ENCODE measurements at regions not wholly inside any gene's neighbourhood (a gene's known extent, or its start where the extent isn't known, plus 50 kb on each side); places are given as distances from the start of the nearest gene placed in this dataset.

- TF ChIP-seq YY1 (tag by site-specific recombination; IDR thresholded peaks at IDR 0.05) (no peak), ZNF16 (tag by site-specific recombination; IDR thresholded peaks at IDR 0.05; ENCODE audit: low read depth) (no peak), ZIC2 (tag by site-specific recombination; IDR thresholded peaks at IDR 0.05) (no peak), SETDB1 (IDR thresholded peaks at IDR 0.05; ENCODE audit: insufficient read length, low read length) (no peak), ZNF596 (tag by site-specific recombination; IDR thresholded peaks at IDR 0.05) (no peak)
Observed at GRCh38 chr15:92243227-92243626, 150.5 kb upstream of the ST8SIA2 start (continued).

DNA sequence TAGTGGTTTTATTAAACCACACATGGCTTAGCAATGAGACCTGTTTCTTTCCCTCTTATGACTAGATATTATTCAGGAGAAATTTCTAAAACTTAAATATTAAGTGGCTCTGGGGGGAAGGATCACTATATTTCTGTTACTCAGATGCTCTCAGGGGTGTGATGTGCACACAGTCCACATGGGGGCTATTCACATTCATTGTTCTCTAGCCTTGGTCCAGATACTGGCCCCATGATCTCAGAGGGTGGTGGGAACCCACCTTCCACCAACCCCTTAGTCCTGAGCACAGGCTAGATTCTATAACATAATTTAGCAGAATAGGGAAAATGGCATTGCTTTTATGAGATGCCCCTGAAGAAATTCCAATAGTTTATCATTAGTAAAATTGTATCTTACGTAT is 149.0 kb upstream of the ST8SIA2 start:
- H3K9me3 ChIP-seq (ENCODE audit: control insufficient read depth, insufficient read depth, low read depth, low read length), result no peaks in the 10 kb centered on the region
- TF ChIP-seq ZNF223 (tag by site-specific recombination; IDR thresholded peaks at IDR 0.05) (no peak), ZNF548 (tag by site-specific recombination; IDR thresholded peaks at IDR 0.05) (no peak), ZNF513 (tag by site-specific recombination; IDR thresholded peaks at IDR 0.05) (no peak), ZNF510 (tag by site-specific recombination; IDR thresholded peaks at IDR 0.05; ENCODE audit: insufficient replicate concordance) (no peak), ZNF488 (tag by site-specific recombination; IDR thresholded peaks at IDR 0.05) (no peak), ZNF670 (tag by site-specific recombination; IDR thresholded peaks at IDR 0.05; ENCODE audit: low read depth) (no peak), ZSCAN18 (tag by site-specific recombination; IDR thresholded peaks at IDR 0.05) (no peak), ZNF501 (tag by site-specific recombination; IDR thresholded peaks at IDR 0.05) (no peak), ZNF10 (tag by site-specific recombination; IDR thresholded peaks at IDR 0.05) (no peak), ZNF132 (tag by site-specific recombination; IDR thresholded peaks at IDR 0.05; ENCODE audit: borderline replicate concordance) (no peak), ZNF354C (tag by site-specific recombination; IDR thresholded peaks at IDR 0.05; ENCODE audit: borderline replicate concordance, low read depth) (no peak), GLI4 (tag by site-specific recombination; IDR thresholded peaks at IDR 0.05) (no peak), BCL11A (tag by site-specific recombination; IDR thresholded peaks at IDR 0.05; ENCODE audit: low read depth) (no peak), KLF7 (tag by site-specific recombination; IDR thresholded peaks at IDR 0.05; ENCODE audit: borderline replicate concordance) (no peak), TRIM28 (IDR thresholded peaks at IDR 0.05; ENCODE audit: borderline replicate concordance, low read length) (no peak), ZBTB8A (tag by site-specific recombination; IDR thresholded peaks at IDR 0.05) (no peak), ZNF211 (tag by site-specific recombination; IDR thresholded peaks at IDR 0.05; ENCODE audit: low read depth) (no peak), ZFP41 (tag by site-specific recombination; IDR thresholded peaks at IDR 0.05; ENCODE audit: borderline replicate concordance) (no peak)
- TF ChIP-seq, protein P1, sequence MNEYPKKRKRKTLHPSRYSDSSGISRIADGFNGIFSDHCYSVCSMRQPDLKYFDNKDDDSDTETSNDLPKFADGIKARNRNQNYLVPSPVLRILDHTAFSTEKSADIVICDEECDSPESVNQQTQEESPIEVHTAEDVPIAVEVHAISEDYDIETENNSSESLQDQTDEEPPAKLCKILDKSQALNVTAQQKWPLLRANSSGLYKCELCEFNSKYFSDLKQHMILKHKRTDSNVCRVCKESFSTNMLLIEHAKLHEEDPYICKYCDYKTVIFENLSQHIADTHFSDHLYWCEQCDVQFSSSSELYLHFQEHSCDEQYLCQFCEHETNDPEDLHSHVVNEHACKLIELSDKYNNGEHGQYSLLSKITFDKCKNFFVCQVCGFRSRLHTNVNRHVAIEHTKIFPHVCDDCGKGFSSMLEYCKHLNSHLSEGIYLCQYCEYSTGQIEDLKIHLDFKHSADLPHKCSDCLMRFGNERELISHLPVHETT (tag by site-specific recombination; IDR thresholded peaks at IDR 0.05), result no peak
- TF ChIP-seq, protein P2, sequence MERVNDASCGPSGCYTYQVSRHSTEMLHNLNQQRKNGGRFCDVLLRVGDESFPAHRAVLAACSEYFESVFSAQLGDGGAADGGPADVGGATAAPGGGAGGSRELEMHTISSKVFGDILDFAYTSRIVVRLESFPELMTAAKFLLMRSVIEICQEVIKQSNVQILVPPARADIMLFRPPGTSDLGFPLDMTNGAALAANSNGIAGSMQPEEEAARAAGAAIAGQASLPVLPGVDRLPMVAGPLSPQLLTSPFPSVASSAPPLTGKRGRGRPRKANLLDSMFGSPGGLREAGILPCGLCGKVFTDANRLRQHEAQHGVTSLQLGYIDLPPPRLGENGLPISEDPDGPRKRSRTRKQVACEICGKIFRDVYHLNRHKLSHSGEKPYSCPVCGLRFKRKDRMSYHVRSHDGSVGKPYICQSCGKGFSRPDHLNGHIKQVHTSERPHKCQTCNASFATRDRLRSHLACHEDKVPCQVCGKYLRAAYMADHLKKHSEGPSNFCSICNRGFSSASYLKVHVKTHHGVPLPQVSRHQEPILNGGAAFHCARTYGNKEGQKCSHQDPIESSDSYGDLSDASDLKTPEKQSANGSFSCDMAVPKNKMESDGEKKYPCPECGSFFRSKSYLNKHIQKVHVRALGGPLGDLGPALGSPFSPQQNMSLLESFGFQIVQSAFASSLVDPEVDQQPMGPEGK (tag by site-specific recombination; IDR thresholded peaks at IDR 0.05), result no peak
- POLR2A ChIA-PET, result no interaction called here
- H3K27ac ChIP-seq (ENCODE audit: extremely low read depth, low read depth, low read length), result no peak overlapping the region
- no peaks in the 10 kb centered on the region for H3K4me1 ChIP-seq (ENCODE audit: control insufficient read depth, insufficient read depth, low read length)
- no peak overlapping the region for H3K4me3 ChIP-seq (ENCODE audit: low read depth, low read length)
- CTCF ChIA-PET, result no interaction called here
- H3K36me3 ChIP-seq (ENCODE audit: control insufficient read depth in 2 of 2, insufficient read depth in 1 of 2, low read length in 2 of 2), result no peaks in the 10 kb centered on the region

Measured in HEK293 (cell line).